DOHH2 (cell line): ENCODE measurements at regions not wholly inside any gene's neighbourhood (a gene's known extent, or its start where the extent isn't known, plus 50 kb on each side); places are given as distances from the start of the nearest gene placed in this dataset.

Experiments used
- CTCF ChIP-seq: fragments of 200-600 bp; sonication (generic); IDR thresholded peaks from one replicate; pipeline ENCODE4 v1.5.1; 2014; ENCODE audit warnings: antibody characterized with exemption, mild to moderate bottlenecking, low read depth, low read length; ENCODE audit not compliant: poor library complexity, severe bottlenecking
- EZH2phosphoT487 ChIP-seq: fragments of 200-600 bp; sonication (generic); IDR thresholded peaks from 2 replicates; pipeline ENCODE4 v1.6.1; 2017; ENCODE audit warnings: borderline replicate concordance, mild to moderate bottlenecking, antibody characterized with exemption, low read length, moderate library complexity, mixed read lengths

DNA sequence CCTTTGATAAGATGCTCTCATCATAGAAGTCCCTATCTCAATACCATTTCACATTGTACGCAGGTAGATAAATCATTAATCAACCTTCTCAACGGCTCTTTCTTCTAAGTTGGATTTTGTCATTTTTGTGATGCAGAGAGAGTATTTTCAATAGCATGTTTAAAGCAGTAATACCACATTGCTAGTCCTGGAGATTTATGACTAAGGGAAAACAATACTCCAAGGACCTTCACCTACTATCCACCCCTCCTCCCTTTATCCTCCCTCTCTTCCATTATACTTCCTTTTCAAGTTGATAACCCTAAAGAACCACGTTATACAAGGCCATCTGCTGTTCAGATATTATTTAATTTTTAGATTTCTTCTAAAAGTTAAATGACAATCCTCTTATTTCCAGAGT, 65.3 kb upstream of the CHMP2B start:
- TF ChIP-seq CTCF (no peak), EZH2phosphoT487 (no peak)
